ENCODE measurements at regions not wholly inside any gene's neighbourhood (a gene's known extent, or its start where the extent isn't known, plus 50 kb on each side); places are given as distances from the start of the nearest gene placed in this dataset.

DNA sequence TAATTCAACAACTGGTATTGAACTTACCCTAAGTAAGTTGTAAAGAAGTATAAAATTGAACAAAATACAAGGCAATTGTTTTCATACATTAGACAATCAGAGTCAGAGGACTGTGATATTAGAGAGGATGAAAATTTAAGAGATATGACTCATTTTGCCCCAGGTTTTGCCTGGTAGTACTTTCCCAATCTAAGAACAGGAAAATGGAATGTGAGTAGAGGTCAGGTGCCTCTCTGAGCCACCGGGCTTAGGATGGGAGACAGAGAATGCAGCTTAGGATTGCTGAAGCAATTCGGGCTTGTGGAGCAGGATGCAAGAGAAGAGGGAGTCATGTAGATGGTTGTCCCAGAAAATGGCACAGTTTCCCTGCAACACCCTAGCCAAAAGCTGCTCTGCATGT is 219.7 kb upstream of the CHST9 start:
- no peak overlapping the region for H3K4me3 ChIP-seq (ENCODE audit: low read depth in 2 of 2, low read length in 2 of 2)
- ChIA-PET POLR2A (no interaction called here), CTCF (interaction anchor here (0.6 kb wide), 1 partner anchor 86 kb away, joined by 3 read pairs; no protein-coding TSS in a partner anchor)
- no peaks in the 10 kb centered on the region for H3K27me3 ChIP-seq (ENCODE audit: control insufficient read depth, insufficient read depth, low read length)
- in situ Hi-C loops (cut with HindIII; ENCODE audit: low pct_unique_long_range_greater_than_20kb, low sequenced_read_pairs), result no loop called here
- intact Hi-C loops (cut with micrococcal nuclease; ENCODE audit: unreplicated experiment), result no loop called here
- H3K36me3 ChIP-seq (ENCODE audit: control insufficient read depth, insufficient read depth, low read length), result no peaks in the 10 kb centered on the region
- no peak for TF ChIP-seq SIN3A (IDR thresholded peaks at IDR 0.05; ENCODE audit: borderline replicate concordance, insufficient read depth, low read depth, low read length)
- TF ChIP-seq TCF7L2 (IDR thresholded peaks at IDR 0.05; ENCODE audit: low read depth, low read length), result no peak
- TF ChIP-seq, protein P1, sequence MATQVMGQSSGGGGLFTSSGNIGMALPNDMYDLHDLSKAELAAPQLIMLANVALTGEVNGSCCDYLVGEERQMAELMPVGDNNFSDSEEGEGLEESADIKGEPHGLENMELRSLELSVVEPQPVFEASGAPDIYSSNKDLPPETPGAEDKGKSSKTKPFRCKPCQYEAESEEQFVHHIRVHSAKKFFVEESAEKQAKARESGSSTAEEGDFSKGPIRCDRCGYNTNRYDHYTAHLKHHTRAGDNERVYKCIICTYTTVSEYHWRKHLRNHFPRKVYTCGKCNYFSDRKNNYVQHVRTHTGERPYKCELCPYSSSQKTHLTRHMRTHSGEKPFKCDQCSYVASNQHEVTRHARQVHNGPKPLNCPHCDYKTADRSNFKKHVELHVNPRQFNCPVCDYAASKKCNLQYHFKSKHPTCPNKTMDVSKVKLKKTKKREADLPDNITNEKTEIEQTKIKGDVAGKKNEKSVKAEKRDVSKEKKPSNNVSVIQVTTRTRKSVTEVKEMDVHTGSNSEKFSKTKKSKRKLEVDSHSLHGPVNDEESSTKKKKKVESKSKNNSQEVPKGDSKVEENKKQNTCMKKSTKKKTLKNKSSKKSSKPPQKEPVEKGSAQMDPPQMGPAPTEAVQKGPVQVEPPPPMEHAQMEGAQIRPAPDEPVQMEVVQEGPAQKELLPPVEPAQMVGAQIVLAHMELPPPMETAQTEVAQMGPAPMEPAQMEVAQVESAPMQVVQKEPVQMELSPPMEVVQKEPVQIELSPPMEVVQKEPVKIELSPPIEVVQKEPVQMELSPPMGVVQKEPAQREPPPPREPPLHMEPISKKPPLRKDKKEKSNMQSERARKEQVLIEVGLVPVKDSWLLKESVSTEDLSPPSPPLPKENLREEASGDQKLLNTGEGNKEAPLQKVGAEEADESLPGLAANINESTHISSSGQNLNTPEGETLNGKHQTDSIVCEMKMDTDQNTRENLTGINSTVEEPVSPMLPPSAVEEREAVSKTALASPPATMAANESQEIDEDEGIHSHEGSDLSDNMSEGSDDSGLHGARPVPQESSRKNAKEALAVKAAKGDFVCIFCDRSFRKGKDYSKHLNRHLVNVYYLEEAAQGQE (IDR thresholded peaks at IDR 0.05; ENCODE audit: insufficient read depth in 1 of 2, low read depth in 2 of 2, low read length in 1 of 2), result no peak
- no peak for TF ChIP-seq POLR2AphosphoS5 (IDR thresholded peaks at IDR 0.05; ENCODE audit: low read depth, low read length)
- TF ChIP-seq, protein P2, sequence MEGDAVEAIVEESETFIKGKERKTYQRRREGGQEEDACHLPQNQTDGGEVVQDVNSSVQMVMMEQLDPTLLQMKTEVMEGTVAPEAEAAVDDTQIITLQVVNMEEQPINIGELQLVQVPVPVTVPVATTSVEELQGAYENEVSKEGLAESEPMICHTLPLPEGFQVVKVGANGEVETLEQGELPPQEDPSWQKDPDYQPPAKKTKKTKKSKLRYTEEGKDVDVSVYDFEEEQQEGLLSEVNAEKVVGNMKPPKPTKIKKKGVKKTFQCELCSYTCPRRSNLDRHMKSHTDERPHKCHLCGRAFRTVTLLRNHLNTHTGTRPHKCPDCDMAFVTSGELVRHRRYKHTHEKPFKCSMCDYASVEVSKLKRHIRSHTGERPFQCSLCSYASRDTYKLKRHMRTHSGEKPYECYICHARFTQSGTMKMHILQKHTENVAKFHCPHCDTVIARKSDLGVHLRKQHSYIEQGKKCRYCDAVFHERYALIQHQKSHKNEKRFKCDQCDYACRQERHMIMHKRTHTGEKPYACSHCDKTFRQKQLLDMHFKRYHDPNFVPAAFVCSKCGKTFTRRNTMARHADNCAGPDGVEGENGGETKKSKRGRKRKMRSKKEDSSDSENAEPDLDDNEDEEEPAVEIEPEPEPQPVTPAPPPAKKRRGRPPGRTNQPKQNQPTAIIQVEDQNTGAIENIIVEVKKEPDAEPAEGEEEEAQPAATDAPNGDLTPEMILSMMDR (IDR thresholded peaks at IDR 0.05), result no peak
- no peaks in the 10 kb centered on the region for H3K9me3 ChIP-seq (ENCODE audit: control insufficient read depth, insufficient read depth, low read depth, low read length)
- ATAC-seq (no peak), DNase-seq (ENCODE audit: low read depth, low spot score) (no peak)
- no peak overlapping the region for H3K27ac ChIP-seq (ENCODE audit: low read length)
- BruUV-seq (replicated peaks), result no TSS peak
- H3K4me1 ChIP-seq (ENCODE audit: control insufficient read depth, insufficient read depth, low read length), result no peaks in the 10 kb centered on the region

DNA sequence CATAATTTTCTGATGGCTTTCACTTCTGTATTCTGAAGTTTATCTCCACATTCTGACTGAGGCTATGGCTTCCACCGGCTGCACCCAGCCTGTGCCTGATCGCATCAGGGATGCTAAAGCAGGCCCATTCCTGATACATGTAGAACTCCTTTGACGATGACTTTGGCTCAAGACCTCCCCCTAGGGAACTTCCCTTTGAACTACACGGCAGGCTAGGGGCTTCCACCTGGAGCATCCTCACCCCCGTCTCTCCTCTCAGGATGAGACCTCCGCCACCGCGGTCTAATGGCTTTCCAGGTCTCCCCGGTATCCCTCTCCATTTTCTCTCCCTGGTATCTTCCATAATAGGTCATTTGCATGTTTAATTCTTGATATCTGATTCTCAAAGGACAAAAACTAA is 214.9 kb upstream of the CHST9 start:
- no peaks in the 10 kb centered on the region for H3K9me3 ChIP-seq (ENCODE audit: control insufficient read depth, insufficient read depth, low read depth, low read length)
- in situ Hi-C loops (cut with HindIII; ENCODE audit: low pct_unique_long_range_greater_than_20kb, low sequenced_read_pairs) (no loop called here), intact Hi-C loops (cut with micrococcal nuclease; ENCODE audit: unreplicated experiment) (no loop called here)
- no peaks in the 10 kb centered on the region for H3K36me3 ChIP-seq (ENCODE audit: control insufficient read depth, insufficient read depth, low read length)
- BruUV-seq (replicated peaks), result no TSS peak
- ChIA-PET CTCF (no interaction called here), POLR2A (no interaction called here)
- no peak overlapping the region for H3K4me3 ChIP-seq (ENCODE audit: low read depth in 2 of 2, low read length in 2 of 2)
- no peak overlapping the region for H3K27ac ChIP-seq (ENCODE audit: low read length)
- ATAC-seq, result no peak
- H3K4me1 ChIP-seq (ENCODE audit: control insufficient read depth, insufficient read depth, low read length), result no peaks in the 10 kb centered on the region
- DNase-seq (ENCODE audit: low read depth, low spot score), result no peak
- TF ChIP-seq SIN3A (IDR thresholded peaks at IDR 0.05; ENCODE audit: borderline replicate concordance, insufficient read depth, low read depth, low read length) (no peak), TCF7L2 (IDR thresholded peaks at IDR 0.05; ENCODE audit: low read depth, low read length) (no peak), POLR2AphosphoS5 (IDR thresholded peaks at IDR 0.05; ENCODE audit: low read depth, low read length) (no peak)
- TF ChIP-seq, protein P2 (IDR thresholded peaks at IDR 0.05), result no peak
- TF ChIP-seq, protein P1 (IDR thresholded peaks at IDR 0.05; ENCODE audit: insufficient read depth in 1 of 2, low read depth in 2 of 2, low read length in 1 of 2), result no peak
- H3K27me3 ChIP-seq (ENCODE audit: control insufficient read depth, insufficient read depth, low read length), result no peaks in the 10 kb centered on the region

Measured in Panc1 (cell line).